ENCODE measurements at regions not wholly inside any gene's neighbourhood (a gene's known extent, or its start where the extent isn't known, plus 50 kb on each side); places are given as distances from the start of the nearest gene placed in this dataset.
"Not testable (repeated sequence)": the region's sequence is repeated elsewhere in the genome, so short reads cannot be mapped to it uniquely, and the experiment has no call there.

DNA sequence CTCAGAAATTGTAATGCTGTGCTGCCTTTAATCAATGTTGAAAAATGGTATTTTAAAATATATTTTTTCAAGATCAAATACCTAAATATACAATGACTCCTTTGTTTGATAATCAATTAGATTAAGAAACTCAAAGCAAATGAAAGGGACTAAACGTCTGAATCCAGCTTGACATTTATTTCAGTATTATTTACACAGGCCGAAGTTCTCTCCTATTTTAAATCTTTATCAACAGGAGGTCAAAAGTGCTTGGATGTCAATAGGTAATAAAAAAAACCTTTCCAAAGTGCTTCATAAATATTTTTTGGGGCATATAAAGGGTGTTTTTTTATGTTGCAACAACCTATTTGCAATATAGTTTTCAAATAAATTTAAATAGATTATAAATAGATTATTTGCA, 1201.7 kb upstream of the SLC39A10 start:
- DNase-seq: no peak

DNA sequence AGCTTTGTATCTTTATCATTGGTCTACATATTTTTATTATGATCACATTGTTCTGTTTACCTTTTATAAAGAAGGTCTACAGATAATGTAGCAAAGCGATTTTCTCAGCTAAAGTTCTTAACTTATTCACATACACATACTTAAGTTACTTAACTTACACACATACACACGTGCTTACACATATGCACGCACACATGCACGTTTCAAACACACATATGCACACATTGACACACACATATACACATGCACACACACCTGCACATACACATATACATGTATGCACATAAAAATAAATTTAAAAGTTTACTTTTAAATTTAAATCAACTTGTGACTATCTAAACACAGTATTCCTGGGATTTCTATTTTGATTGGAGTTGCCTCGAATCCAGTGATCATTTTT, 1204.5 kb upstream of the SLC39A10 start:
- no peak for DNase-seq

DNA sequence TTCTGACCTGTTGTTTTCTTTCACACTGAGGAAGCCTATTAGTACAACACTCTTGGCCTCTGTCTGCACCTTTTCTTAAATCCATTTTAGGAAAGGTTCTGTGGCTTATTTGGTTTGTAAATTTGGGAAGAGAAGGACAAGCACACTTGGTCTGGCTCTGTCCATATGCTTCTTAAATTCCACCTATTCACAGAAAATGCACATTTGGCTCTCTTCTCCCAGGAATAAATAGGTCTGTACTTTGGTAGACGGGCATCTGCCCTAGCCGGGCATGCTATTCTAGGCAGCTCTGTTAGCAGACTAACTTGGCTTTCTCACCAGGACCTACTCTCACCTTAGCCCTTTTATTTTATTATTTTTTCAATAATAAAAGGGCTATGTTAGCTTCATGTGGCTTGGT, 1211.8 kb upstream of the SLC39A10 start:
- no peak for DNase-seq

DNA sequence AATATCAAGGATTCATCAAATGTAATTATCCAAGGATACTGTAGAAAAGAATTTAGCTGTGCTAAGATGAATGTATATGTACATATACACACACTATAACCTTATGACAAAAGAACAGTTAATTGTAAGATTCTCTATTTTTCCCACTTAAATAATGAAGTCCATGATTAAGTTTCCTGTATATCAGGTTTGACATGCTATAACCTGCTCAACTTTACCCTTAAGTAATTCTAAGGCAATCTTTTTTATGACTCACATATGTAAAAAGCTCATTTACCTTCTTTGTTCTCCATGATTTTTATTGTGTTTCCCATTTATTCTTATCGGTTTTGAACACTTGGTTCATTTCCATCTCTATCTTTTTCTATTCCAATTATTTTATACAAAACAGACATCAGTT, 1213.1 kb upstream of the SLC39A10 start:
- no peak for DNase-seq

DNA sequence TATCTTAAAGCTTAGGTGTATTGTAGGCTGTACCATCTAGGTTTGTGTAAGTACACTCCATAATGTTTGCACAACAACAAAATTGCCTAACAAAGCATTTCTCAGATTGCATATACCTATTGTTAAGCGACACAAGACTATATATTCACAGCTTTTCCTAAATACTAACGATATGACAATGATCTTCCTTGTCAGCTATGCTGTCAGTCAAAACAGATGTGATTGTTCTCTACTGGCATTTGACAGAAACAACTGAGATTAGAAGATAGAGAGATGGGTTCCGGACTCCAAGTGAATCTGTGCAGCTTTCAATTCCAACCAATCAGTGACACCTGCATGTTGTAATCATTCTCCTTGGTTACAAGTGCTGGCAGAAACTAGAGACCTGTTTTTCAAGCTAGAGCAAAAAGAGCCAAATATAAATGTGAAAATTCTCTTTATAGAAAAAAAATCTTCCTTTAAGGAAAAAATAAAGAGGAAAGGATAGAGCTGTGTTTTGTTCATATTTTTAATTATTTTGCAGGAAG, 1232.3 kb upstream of the SLC39A10 start:
- no peak for DNase-seq

DNA sequence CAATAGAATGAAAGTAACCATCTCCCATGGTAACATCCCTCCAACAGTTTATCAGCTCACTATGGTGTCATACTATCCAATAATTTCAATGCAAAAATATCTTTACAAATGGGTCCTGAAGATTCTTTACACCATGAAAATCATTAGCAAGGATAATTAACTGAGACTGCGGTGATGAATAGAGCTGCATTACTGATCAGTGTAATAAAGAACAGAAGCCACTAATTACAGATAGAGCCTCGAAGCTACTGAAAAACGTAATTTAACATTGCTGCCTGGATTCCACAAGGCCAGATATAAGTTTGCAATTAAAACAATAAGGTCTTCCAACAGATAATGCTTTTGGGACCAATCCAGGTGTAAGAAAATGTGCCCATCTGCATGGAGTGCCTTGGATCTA, 1245.8 kb upstream of the SLC39A10 start:
- no peak for DNase-seq

DNA sequence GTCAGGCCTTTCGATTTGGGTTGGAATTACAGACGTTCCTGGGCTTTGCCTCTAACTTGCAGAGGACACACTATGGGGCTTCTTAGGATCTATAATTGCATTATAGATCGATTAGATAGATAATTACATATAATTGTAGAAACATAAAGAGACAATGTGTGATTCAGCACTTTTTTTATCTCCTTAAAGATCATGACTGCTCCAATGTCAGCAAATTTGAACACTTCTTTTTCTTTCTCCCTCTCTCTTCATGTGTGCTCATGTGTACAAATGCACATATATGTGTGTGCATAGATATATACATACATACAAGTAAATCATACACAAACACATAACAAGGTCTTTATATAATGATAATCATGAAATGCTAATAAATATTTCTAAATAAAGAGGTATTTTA, 1261.2 kb upstream of the SLC39A10 start:
- DNase-seq: no peak

DNA sequence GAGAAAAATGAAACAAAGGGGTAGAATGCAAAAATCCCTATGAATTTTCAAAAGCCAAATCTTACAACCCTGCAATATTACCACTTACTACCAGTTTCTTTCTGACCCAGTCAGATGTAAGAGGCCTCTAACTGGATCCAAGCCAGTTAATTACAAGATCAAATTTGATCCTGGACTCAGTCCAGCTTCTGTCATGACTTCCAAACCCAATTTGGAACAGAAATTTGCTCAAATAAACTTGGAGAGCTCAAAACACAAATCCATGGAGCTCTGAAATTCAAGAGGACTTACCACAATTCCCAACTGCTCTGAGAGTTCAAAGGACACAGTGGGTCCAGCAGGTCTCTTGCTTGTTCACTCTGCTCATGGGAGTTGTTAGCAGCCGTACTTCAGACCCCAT, 1271.7 kb upstream of the SLC39A10 start:
- no peak for DNase-seq

DNA sequence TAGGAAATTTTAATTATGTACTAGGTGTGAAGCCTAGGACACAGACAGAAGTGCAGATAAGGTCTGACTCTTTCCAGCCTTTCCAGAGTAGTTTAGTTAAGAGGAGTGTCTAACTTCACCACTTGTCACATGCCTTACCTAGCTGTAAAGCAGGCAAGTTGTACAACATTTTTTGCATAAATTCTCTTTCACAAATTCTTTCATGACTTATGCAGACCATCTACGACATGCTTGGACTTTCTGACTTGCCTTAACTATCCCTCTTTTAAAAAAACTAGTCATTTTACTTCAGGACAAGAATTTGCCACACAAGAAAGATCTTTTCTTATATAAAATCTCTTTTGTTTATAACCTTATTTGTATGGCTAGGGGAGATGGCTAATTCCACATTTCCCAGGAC, 1273.6 kb upstream of the SLC39A10 start:
- no peak for DNase-seq

DNA sequence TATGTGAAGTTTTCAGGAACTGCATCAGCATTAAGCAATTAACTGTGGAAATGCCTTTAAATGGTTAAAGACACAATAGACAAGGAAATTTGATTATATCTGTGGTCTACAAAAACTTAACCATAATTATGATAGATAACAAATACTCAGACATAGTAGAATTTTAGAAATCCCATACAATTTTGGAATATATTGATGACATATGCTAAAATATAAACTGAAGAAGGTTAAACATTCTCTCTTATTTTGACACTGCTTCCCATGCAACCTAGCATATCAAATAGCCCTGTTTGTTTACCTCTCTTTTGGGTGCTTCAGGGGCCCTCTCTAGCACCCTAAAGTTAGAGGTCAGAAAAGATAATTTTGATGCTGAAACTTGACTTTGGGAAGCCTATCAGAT, 1274.8 kb upstream of the SLC39A10 start:
- DNase-seq: no peak

DNA sequence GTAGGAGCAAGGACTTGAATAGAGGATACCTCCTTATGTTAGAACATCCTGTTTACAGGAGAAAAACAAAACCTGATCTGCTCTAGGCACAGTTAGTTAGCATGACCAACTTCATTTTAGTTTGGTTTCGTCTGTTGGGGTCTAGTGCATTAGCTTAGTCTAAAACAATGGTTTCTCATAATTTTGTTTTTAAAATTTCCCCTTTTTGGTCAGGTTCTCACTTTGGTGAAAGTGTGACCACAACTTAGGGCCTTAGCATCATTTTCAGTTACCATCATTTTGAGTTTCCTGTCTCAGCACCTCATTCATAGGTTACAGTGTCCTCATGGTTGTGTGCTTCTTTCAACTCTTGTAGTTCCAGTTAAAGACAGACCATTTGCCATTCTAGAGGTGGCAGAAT, 1277.0 kb upstream of the SLC39A10 start:
- DNase-seq: no peak

DNA sequence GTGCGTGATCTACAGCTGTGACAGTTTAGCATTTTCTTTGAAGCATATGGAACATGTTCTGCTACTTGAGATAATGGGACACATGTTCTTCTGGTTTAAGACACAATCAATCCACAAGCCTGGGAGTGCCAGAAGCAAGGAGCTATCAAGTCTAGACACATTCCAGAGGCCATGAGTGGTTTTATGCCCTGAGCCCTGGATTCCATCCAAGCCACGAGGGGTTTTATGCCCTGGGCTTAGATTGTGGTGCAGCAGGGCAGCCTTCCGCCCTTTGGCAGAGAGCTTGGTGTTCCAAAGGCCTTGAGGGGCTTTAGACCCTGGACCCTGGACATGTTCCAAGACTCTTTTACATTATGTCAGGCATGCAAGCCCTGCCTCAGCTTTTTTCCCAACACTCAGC, 1289.6 kb upstream of the SLC39A10 start:
- not testable (repeated sequence) for DNase-seq

DNA sequence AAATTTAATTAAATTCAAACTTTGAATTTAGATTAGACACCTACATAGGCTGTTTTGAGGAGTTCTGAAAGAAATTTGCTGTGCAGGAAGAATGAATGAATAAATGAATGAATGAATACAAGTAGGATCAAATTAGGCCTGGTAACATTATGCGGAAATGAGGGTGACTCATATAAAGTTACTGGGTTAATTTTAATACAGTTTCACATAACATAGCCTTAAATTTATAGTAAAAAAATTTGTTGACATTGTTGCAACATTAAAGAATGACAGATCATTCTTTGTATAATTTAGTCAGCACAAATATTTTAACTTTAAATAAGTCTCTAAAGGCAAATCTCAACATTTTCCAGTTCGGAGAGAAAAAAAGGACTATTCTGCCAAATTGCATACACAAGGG, 1293.1 kb upstream of the SLC39A10 start:
- DNase-seq: no peak

DNA sequence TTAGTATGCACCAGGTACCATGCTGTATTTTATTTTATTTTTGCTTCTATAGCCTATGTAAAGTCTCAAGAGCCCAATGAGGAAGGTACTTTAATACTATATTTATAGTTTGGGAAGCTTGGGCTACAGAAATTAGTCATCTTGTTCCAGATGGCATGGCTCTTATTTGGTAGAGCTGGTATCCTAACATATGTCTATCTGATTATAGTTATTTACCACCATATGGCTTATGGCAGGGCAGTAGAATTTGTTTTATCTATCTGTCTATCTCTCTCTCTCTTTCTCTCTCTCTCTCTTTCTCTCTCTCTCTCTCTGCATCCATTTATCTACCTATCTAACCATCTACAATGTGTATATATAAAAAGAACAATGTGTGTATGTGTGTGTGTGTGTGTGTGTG, 1293.7 kb upstream of the SLC39A10 start:
- DNase-seq: no peak

DNA sequence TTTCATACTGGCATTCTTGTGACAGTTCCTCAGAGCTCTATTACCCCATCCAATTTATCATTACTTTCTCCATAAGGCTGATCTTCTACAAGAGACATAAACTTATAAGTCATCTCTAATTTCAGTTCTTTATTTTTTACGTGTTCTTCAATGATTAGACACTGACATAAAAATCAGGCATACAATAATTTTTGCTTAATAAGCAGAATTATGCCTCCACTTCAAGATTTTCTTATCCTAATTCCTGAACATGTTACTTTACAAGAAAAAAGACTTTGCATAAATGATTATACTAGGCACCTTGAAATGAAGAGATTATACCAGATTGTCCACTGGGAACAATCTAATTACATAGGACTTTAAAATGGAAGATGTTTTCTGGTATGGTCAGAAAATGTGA, 1304.5 kb upstream of the SLC39A10 start:
- no peak for DNase-seq

DNA sequence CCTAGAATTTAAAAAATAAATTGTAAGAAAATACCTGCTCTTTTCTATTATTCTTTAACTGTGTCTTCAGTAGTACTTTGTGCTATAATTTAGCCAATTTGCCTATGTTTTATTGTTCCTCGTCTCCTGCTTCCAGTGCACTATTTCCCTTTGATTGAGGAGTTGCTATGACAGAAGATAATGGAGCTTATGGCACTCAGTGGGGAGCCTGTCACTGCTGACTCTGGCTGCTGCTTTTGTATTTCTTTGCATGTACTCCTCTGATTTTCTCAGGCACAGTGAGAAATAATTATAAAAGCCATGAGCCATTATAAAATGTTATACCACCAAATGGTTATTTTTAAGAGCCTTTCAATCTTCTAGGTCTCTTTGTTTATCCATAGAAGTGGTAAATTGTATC, 1310.8 kb upstream of the SLC39A10 start:
- no peak for DNase-seq

DNA sequence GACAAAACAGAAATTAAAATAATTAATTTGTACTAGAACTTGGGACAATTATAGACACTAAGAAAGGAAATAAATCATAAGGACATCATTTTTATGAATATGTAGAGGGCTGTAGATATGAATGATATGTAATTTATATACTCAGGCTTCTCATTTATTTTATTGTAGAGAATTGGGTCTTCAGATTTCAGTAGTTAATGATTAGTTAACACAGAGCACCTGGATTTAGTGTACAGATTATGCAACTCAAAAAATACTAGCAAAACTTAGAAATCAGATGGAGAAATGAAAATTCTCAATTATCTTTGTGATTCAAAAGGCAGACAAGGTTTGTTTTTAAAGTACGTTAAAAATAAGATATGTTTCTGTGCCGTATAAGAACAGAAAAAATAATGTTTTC, 1311.7 kb upstream of the SLC39A10 start:
- no peak for DNase-seq

DNA sequence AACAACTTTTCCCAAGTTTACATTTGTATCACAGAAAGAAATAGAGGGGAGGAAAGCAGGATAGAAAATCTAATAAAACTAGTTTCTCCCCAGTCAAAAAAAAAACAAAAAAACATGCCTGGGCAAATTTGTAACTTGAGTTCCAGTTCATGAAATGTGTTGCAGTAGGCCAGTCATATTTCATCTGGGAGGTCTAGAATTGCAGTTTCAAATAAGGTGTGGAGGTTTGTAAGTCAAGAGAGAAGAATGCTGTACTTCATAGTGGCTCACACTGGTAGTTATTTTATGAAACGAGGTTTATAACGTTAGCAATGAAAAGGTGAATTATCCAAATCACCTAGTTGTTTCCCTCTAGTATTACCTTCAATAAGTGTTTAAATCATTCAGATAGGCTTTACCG, 1313.9 kb upstream of the SLC39A10 start:
- DNase-seq: no peak

DNA sequence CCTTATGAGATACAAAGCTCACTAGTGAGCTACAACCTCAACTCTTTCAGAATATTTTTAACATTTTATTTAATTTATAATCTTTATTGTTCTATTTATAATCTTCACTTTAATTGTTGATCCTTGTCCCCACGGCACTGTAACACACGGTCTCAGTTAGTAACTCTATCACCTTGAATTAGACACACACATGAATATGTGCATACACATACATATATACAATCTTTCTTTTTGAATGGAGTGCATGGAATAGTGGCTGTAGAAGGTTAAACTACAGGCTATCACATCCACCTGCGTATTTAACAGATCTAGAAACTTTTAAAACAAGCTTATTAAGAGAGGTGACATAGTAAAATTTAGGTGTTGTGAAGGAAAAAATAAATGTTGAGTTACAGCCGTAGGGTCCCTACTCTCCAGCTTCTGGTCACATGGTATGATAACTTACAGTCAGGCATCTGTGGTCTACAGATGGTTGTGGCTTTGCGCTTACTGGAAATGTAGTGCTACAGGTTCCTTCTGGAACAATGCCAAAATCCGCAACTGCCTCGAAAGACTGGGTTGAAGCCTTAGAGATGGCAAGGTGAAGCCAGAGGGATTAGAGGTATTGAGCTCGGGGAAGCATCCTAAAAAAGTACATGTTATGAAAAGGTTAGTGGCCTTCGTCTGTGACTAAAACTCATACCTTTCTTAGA, 1324.1 kb upstream of the SLC39A10 start:
- DNase-seq: no peak

DNA sequence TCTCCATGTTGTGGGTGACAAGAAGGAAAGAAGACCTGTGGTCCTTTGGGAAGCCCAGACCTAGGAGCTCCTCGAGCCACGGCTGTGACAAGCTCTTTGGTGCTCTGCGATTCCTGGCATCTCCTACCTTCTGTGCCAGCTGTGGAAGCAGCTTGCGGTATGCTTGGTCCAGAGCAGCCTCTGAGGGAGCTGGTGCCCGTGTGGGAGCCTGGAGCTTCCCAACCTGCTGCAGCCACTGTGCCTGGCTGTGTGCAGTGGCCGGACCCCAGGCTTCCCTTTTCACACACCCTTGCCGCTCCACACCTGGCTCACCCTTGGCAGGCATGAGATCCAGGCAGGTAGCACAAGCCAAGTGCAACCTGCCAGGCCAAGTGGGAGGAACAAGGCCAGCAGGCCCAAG, 1328.6 kb upstream of the SLC39A10 start:
- DNase-seq: no peak

DNA sequence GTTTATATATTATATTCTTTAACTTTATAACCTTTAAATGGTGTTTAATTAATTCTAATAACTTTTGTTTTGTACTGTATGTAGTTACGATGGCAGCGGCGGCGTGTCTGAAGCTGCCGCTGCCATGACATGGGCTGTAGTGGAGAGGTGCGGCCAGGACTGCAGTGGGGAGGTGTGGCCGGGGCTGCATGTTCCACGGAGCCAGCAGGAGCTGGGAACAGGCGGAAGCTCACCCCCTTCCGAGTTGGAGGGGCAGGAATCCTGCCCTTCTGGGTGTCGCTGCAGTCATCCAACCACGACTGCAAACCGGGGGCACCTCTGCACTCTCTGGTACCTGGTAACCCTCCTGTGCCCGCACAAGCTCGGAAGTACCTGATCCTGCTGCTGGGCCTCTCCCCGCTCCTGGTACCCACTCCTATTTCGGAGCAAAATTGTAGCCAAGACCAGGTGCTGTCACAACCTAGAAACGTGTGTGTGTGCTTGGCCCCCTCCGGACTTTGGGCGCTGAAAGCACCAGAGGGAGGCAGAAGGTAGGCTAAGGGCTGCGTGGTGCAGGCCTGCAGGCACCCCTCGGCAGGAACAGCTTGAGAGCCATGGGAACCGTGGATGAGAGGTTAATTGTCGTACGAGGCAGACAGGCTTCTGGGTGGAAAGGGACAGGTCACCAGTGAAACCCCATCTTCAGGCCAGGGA, 1329.7 kb upstream of the SLC39A10 start:
- DNase-seq: no peak

DNA sequence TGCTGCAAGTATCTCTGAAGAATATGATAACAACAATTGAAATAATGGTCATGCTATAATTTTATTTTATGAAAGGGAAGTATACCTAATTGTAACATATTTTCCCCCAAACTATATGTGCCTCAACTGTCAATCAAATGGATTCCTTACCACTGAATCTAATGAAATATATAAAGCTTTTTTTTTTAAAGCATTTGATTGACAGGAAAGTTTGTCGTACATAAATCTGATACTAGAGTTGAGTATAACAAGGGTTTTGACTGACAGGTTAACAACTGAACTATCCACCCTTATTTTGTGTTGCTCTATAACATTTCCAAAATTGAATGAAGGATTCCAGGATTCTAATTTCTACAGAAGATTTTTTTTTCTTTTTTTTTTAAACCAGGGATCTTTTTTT, 1333.3 kb upstream of the SLC39A10 start:
- DNase-seq: no peak

DNA sequence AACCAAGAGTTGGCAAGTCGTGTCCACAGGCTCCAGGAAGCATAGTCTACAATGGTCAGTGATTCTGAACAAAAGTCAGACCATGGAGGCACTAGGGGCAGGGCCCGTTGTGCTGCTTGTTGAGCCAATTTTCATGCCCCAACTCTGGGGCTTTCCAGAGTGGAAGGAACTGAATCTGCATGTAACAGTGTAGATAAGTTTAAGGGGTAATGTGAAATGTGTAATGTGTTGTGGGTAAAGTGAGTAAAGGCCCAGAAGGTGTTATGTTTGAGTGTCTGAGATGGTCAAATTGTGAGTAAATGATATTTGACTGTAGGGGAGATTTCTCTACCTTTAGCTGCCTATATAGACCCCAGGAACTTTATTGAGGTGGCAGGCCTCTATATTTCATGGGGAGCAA, 1336.5 kb upstream of the SLC39A10 start:
- no peak for DNase-seq

DNA sequence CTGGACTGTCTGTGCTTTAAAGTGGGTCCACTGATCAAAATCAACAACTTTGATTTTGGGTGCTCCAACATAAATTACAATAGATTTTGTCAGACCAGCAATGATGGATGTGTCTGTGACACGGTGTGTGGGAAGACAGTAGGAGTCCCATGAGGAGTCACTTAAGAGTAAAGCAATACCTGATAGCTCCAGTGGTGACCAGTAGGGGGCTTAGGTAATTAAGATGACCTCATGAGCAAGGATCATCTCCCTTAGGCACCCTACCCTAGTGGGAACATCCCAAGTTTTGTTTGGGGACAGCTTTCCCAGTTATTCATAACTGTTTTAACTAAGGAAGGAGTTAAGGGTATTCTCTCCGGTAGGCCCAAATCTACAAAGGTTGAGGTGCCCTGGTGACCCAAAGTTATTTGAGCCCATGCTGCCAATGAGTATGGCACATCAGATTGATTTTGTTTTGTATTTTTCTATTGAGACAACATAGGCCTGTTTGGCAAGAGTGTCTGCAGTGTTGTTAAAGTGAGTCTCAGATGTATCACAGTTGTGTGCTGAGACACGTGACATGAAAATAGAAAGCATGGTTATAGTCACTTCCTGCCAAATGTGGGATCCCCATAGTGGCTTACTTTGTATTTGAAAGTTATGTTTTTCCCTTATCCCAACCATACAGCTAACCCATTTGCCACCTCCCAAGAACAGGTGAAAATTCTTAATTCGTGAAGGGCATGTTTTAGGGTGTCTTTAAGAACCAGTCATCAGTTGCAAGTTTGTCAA, 1337.6 kb upstream of the SLC39A10 start:
- no peak for DNase-seq

Measured in stimulated activated CD8-positive, alpha-beta memory T cell treated with anti-CD3 and anti-CD28 coated beads, Interleukin-4, amount 100 ng/mL, for 48 hours (primary cell).